Hepatocyte (in vitro differentiated cells): ENCODE measurements at regions not wholly inside any gene's neighbourhood (a gene's known extent, or its start where the extent isn't known, plus 50 kb on each side); places are given as distances from the start of the nearest gene placed in this dataset.

Experiments used
- DNase-seq: peaks from one replicate; pipeline ENCODE4 v3.0.0-alpha.2; 2016; ENCODE audit warnings: low spot score
- H2AFZ ChIP-seq: fragments of 200-600 bp; sonication (generic); 2 replicates; pipeline ENCODE4 v1.6.0; 2016; ENCODE audit warnings: antibody characterized with exemption, mild to moderate bottlenecking
- H3K27ac ChIP-seq: fragments of 200-600 bp; sonication (generic); 2 replicates; pipeline ENCODE4 v1.5.1; 2016; ENCODE audit warnings: mild to moderate bottlenecking
- H3K27me3 ChIP-seq: fragments of 200-600 bp; sonication (generic); 2 replicates; pipeline ENCODE4 v1.6.1; 2016
- H3K36me3 ChIP-seq: fragments of 200-600 bp; sonication (generic); replicated peaks from 2 replicates; pipeline ENCODE4 v1.5.1; 2016; ENCODE audit warnings: low read depth; ENCODE audit not compliant: insufficient read depth
- H3K4me1 ChIP-seq: fragments of 200-600 bp; sonication (generic); 2 replicates; pipeline ENCODE4 v1.5.1; 2016; ENCODE audit warnings: mild to moderate bottlenecking, moderate library complexity; ENCODE audit not compliant: insufficient read depth
- H3K4me2 ChIP-seq: fragments of 200-600 bp; sonication (generic); 2 replicates; pipeline ENCODE4 v1.6.0; 2016
- H3K4me3 ChIP-seq: fragments of 200-600 bp; sonication (generic); 2 replicates; pipeline ENCODE4 v1.5.1; 2016; ENCODE audit warnings: mild to moderate bottlenecking
- H3K79me2 ChIP-seq: fragments of 200-600 bp; sonication (generic); 2 replicates; pipeline ENCODE4 v1.6.0; 2017; ENCODE audit warnings: mild to moderate bottlenecking
- H3K9me2 ChIP-seq: fragments of 200-600 bp; sonication (generic); replicated peaks from 2 replicates; pipeline ENCODE4 v1.6.0; 2017; ENCODE audit warnings: mild to moderate bottlenecking; ENCODE audit not compliant: insufficient read depth
- H3K9me3 ChIP-seq: fragments of 200-600 bp; sonication (generic); 2 replicates; pipeline ENCODE4 v1.5.1; 2016; ENCODE audit warnings: low read depth, mild to moderate bottlenecking
- H4K20me1 ChIP-seq: fragments of 200-600 bp; sonication (generic); 2 replicates; pipeline ENCODE4 v1.6.0; 2016; ENCODE audit warnings: mild to moderate bottlenecking; ENCODE audit not compliant: insufficient read depth, poor library complexity, severe bottlenecking
- CTCF ChIP-seq: fragments of 200-600 bp; sonication (generic); IDR thresholded peaks from 2 replicates; pipeline ENCODE4 v1.5.1; 2016; ENCODE audit warnings: antibody characterized with exemption, mild to moderate bottlenecking; ENCODE audit not compliant: poor library complexity
- EZH2 ChIP-seq: fragments of 200-600 bp; sonication (generic); IDR thresholded peaks from 2 replicates; pipeline ENCODE4 v1.6.1; 2016; ENCODE audit warnings: antibody characterized with exemption, mild to moderate bottlenecking, borderline replicate concordance
- EZH2phosphoT487 ChIP-seq: fragments of 200-600 bp; sonication (generic); IDR thresholded peaks from one replicate; pipeline ENCODE4 v1.6.1; 2018; ENCODE audit warnings: antibody characterized with exemption, mild to moderate bottlenecking, low read depth, moderate library complexity; ENCODE audit not compliant: unreplicated experiment, severe bottlenecking
- whole genome bisulfite sequencing: methylation state at CpG from one replicate; pipeline ENCODE4 v1.1.6; 2016; ENCODE audit warnings: low lambda C conversion rate; ENCODE audit errors: missing lambda C conversion rate; 5-methylcytosine and 5-hydroxymethylcytosine counted together

DNA sequence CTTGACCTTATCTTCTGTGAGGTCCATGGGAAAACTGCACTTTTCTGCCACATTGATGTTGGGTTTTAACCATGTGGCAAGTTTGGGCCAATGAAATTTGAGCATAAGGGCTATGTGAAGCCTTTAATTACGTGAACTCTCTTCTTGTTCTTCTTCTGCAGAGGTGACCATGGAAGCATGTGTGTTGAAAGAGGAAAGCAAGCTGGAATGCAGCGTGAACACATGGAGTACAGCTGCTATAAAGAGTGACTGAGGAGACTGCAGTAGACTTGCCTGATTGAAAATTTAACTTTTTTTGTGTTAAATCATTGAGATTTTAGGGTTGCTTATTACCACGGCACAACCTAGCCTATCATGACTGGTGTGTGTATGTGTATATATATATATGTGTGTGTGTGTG is 347.3 kb downstream of the ZIC1 start:
- Histone ChIP-seq H2AFZ (no peak overlapping the region), H3K4me3 (no peak overlapping the region), H3K4me1 (no peaks in the 10 kb centered on the region), H3K79me2 (no peaks in the 10 kb centered on the region), H3K9me2 (no peaks in the 10 kb centered on the region), H3K27ac (no peak overlapping the region), H3K4me2 (no peak overlapping the region), H4K20me1 (no peaks in the 10 kb centered on the region), H3K36me3 (no peaks in the 10 kb centered on the region), H3K9me3 (no peaks in the 10 kb centered on the region), H3K27me3 (no peaks in the 10 kb centered on the region)
- TF ChIP-seq CTCF (no peak), EZH2 (no peak), EZH2phosphoT487 (no peak)
- no peak for DNase-seq
- 87% methylated on average over 3 of the region's 3 CpGs for WGBS

GRCh38 chr3:147757866-147758265 is 348.7 kb downstream of the ZIC1 start:
- no peaks in the 10 kb centered on the region for H3K79me2 ChIP-seq
- H3K36me3 ChIP-seq: no peaks in the 10 kb centered on the region
- H3K9me2 ChIP-seq: no peaks in the 10 kb centered on the region
- DNase-seq: no peak
- H2AFZ ChIP-seq: no peak overlapping the region
- H3K27ac ChIP-seq: no peak overlapping the region
- no peaks in the 10 kb centered on the region for H3K4me1 ChIP-seq
- H3K4me2 ChIP-seq: no peak overlapping the region
- 91% methylated on average over 3 of the region's 3 CpGs for WGBS
- H3K4me3 ChIP-seq: no peak overlapping the region
- no peaks in the 10 kb centered on the region for H3K9me3 ChIP-seq
- no peaks in the 10 kb centered on the region for H4K20me1 ChIP-seq
- no peak for TF ChIP-seq EZH2
- no peak for TF ChIP-seq EZH2phosphoT487
- TF ChIP-seq CTCF: no peak
- H3K27me3 ChIP-seq: no peaks in the 10 kb centered on the region

DNA sequence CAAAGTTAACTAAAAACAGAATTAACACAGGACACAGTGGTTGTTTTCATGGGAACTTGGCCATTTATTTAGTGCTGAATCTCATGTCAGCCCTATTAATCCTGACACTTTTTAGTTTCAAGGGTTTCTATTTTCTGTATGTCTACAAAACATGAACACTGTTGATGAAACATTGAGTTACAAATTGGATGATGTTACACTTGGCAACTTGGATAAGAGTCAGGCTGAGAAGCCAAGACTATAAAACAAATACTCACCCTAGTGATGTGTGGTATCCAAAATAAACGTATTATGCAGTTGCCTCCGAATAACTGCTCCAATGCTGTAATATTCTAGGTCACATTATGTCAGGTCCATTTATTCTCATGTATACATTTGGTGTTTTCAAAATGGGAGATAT is 349.6 kb downstream of the ZIC1 start:
- no peak overlapping the region for H3K27ac ChIP-seq
- no peaks in the 10 kb centered on the region for H3K36me3 ChIP-seq
- no peaks in the 10 kb centered on the region for H3K79me2 ChIP-seq
- H2AFZ ChIP-seq: no peak overlapping the region
- no peaks in the 10 kb centered on the region for H3K9me3 ChIP-seq
- TF ChIP-seq EZH2phosphoT487 (no peak), CTCF (no peak), EZH2 (no peak)
- no peaks in the 10 kb centered on the region for H3K4me1 ChIP-seq
- no peaks in the 10 kb centered on the region for H3K27me3 ChIP-seq
- 79% methylated on average over 2 of the region's 2 CpGs for WGBS
- H3K4me2 ChIP-seq: no peak overlapping the region
- no peak overlapping the region for H3K4me3 ChIP-seq
- DNase-seq: no peak
- no peaks in the 10 kb centered on the region for H4K20me1 ChIP-seq
- H3K9me2 ChIP-seq: no peaks in the 10 kb centered on the region

GRCh38 chr3:147760085-147760484 is 350.9 kb downstream of the ZIC1 start:
- Histone ChIP-seq H3K27me3 (no peaks in the 10 kb centered on the region), H4K20me1 (no peaks in the 10 kb centered on the region), H2AFZ (no peak overlapping the region), H3K27ac (no peak overlapping the region), H3K4me1 (no peaks in the 10 kb centered on the region), H3K9me3 (no peaks in the 10 kb centered on the region), H3K4me2 (no peak overlapping the region), H3K9me2 (no peaks in the 10 kb centered on the region), H3K79me2 (no peaks in the 10 kb centered on the region), H3K4me3 (no peak overlapping the region), H3K36me3 (no peaks in the 10 kb centered on the region)
- no peak for DNase-seq
- whole genome bisulfite sequencing: 100% methylated on average over 1 of the region's 1 CpG
- TF ChIP-seq EZH2phosphoT487 (no peak), CTCF (no peak), EZH2 (no peak)
